Right atrium auricular region (tissue), 2 donors: ENCODE measurements at regions not wholly inside any gene's neighbourhood (a gene's known extent, or its start where the extent isn't known, plus 50 kb on each side); places are given as distances from the start of the nearest gene placed in this dataset.

Experiments used
- DNase-seq: peaks from one replicate; pipeline ENCODE4 v3.0.0-alpha.2; 2019; ENCODE audit warnings: low spot score
- H3K27ac ChIP-seq, 2 donors: fragments of 200-600 bp; sonication (generic); 1 replicate in 1 of 2; 2 replicates in 1 of 2; pipeline ENCODE4 v1.5.1; 2016 to 2019
- H3K27me3 ChIP-seq, 2 donors: fragments of 200-600 bp; sonication (generic); one replicate each; pipeline versions ENCODE4 v1.5.1 to v1.6.0; 2017 to 2019
- H3K36me3 ChIP-seq: fragments of 200-600 bp; sonication (generic); one replicate; pipeline ENCODE4 v1.5.1; 2016
- H3K4me1 ChIP-seq, 2 donors: fragments of 200-600 bp; sonication (generic); one replicate each; pipeline versions ENCODE4 v1.5.1 to v1.6.0; 2017 to 2019
- H3K4me3 ChIP-seq, 2 donors: fragments of 200-600 bp; sonication (generic); 1 replicate in 1 of 2; 2 replicates in 1 of 2; pipeline ENCODE4 v1.5.1; 2017 to 2019; ENCODE audit warnings: mild to moderate bottlenecking in 1 of 2, moderate library complexity in 1 of 2
- H3K9me3 ChIP-seq, 2 donors: fragments of 200-600 bp; sonication (generic); one replicate each; pipeline ENCODE4 v1.5.1; 2019
- CTCF ChIP-seq, 2 donors: fragments of 200-600 bp; sonication (generic); IDR thresholded peaks; one replicate each; pipeline ENCODE4 v1.5.1; 2019; ENCODE audit warnings: antibody characterized with exemption in 2 of 2

GRCh38 chr12:114253976-114254778, 151.8 kb downstream of the TBX5 start:
- Histone ChIP-seq H3K4me3 (no peak overlapping the region), H3K4me1 (no peaks in the 10 kb centered on the region), H3K36me3 (no peaks in the 10 kb centered on the region), H3K9me3 (no peaks in the 10 kb centered on the region), H3K27ac (no peak overlapping the region), H3K27me3 (no peaks in the 10 kb centered on the region)
- no peak for TF ChIP-seq CTCF (IDR thresholded peaks at IDR 0.05)
- no peak for DNase-seq

DNA sequence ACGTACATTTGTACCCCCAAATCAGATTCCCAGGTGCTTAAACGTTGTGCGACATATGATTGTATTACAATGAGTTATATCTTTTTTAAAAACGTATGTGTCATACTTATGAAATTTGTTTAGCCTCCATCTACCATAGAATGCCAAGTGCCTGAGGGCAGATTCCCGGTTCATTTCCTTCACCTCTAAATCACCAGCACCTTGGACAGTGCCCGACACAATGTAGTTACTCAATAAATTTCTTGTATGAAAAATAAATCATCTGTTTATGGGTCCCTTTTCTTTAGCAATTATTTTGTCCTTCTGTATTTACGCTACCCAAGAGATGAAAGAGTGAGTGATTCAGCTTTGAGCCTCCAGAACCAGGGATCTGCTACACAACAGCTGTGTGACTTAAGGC, 157.4 kb downstream of the TBX5 start:
- no peak overlapping the region for H3K4me3 ChIP-seq
- no peaks in the 10 kb centered on the region for H3K4me1 ChIP-seq
- no peak for DNase-seq
- no peaks in the 10 kb centered on the region for H3K9me3 ChIP-seq
- TF ChIP-seq CTCF (IDR thresholded peaks at IDR 0.05), result no peak
- no peaks in the 10 kb centered on the region for H3K27me3 ChIP-seq
- H3K27ac ChIP-seq, result no peak overlapping the region
- H3K36me3 ChIP-seq, result no peaks in the 10 kb centered on the region

DNA sequence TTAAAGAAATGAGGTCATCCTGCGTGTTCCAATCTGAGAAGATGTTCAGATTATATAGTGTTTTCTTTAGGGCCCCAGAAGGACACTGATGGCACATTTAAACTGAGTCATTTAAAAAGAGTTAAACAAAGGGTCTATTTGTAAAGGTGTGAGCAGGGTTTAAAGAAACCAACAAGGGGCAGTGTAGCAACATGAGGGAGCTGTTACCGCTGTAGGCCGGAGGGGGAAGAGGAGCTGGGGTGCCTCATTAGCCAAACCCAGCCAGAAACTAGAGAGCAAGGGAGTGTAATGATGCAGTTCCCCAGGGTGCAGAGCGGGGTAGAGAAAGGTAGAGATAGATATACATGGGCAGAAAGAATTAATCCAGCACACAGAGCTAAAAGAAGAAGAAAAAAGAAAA, 160.4 kb downstream of the TBX5 start:
- peak in 1 of 2 donors; percentile 54 for TF ChIP-seq CTCF (IDR thresholded peaks at IDR 0.05)
- H3K9me3 ChIP-seq, result no peaks in the 10 kb centered on the region
- no peak for DNase-seq

DNA sequence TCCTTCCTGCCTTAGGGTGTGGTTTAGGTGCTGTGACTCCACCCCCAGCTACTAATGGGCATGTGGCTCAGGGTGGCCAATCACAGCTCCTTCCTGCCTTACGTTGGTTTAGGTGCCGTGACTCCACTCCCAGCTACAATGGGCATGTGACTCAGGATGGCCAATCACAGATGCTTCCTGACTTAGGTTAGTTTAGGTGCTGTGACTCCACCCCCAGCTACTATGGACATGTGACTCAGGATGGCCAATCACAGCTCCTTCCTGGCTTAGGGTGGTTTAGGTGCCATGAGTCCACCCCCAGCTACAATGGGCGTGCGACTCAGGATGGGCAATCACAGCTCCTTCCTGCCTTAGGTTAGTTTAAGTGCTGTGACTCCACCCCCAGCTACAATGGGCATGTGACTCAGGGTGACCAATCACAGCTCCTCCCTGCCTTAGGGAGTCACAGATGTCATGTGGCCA, 163.9 kb downstream of the TBX5 start:
- H3K36me3 ChIP-seq, result no peaks in the 10 kb centered on the region
- no peaks in the 10 kb centered on the region for H3K9me3 ChIP-seq
- no peak for DNase-seq
- no peak overlapping the region for H3K4me3 ChIP-seq
- H3K4me1 ChIP-seq, result peaks cover 0 to 33% of the 10 kb centered on the region in 2 donors
- no peak overlapping the region for H3K27ac ChIP-seq
- no peak for TF ChIP-seq CTCF (IDR thresholded peaks at IDR 0.05)
- no peaks in the 10 kb centered on the region for H3K27me3 ChIP-seq

More for the DNA sequence above, 160.4 kb downstream of the TBX5 start:
- H3K4me3 ChIP-seq, result no peak overlapping the region
- H3K27me3 ChIP-seq, result no peaks in the 10 kb centered on the region
- H3K27ac ChIP-seq, result no peak overlapping the region
- H3K4me1 ChIP-seq, result peaks cover 0 to 3% of the 10 kb centered on the region in 2 donors
- no peaks in the 10 kb centered on the region for H3K36me3 ChIP-seq

- Histone ChIP-seq H3K4me3 (no peak overlapping the region), H3K4me1 (peaks cover 0 to 33% of the 10 kb centered on the region in 2 donors), H3K9me3 (no peaks in the 10 kb centered on the region), H3K36me3 (no peaks in the 10 kb centered on the region), H3K27ac (no peak overlapping the region), H3K27me3 (no peaks in the 10 kb centered on the region)
- no peak for DNase-seq
- TF ChIP-seq CTCF (IDR thresholded peaks at IDR 0.05), result no peak
Observed at GRCh38 chr12:114240288-114240687, 165.7 kb downstream of the TBX5 start.
